HT-29 (cell line): ENCODE measurements at regions not wholly inside any gene's neighbourhood (a gene's known extent, or its start where the extent isn't known, plus 50 kb on each side); places are given as distances from the start of the nearest gene placed in this dataset.
A peak's percentile ranks its signal among the peaks of the same experiment; 100 is the strongest.
"Not testable (repeated sequence)": the region's sequence is repeated elsewhere in the genome, so short reads cannot be mapped to it uniquely, and the experiment has no call there.

Source experiments
- DNase-seq: peaks from one replicate; pipeline ENCODE4 v3.0.0-alpha.2; 2015; ENCODE audit warnings: low spot score

- no peak for DNase-seq
Observed at GRCh38 chr2:221767106-221768012, 195.3 kb upstream of the EPHA4 start.

- DNase-seq: no peak
Observed at GRCh38 chr2:221762496-221762895, 190.4 kb upstream of the EPHA4 start.

- DNase-seq: no peak
Observed at GRCh38 chr2:221761260-221761659, 189.2 kb upstream of the EPHA4 start.

DNA sequence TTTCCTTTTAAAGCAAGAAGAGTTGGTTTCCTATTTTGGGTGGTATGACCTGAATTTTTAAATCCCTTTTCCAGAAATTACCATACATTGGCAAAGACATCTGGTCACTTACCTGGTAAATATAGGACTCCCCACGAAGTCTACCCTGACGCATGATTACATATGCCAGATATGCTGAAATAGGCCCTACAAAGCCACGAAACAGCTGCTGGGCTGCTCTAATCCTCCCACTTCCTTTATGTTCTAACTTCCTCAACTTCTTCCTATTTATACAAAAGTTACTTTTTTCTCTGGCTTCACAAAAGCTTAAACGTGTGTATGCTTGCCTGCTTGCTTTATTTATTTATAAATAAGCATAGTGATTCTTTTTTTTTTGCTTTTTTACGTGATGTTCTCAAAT is 186.0 kb upstream of the EPHA4 start:
- DNase-seq: no peak

GRCh38 chr2:221753401-221753800 is 181.3 kb upstream of the EPHA4 start:
- DNase-seq: no peak

DNA sequence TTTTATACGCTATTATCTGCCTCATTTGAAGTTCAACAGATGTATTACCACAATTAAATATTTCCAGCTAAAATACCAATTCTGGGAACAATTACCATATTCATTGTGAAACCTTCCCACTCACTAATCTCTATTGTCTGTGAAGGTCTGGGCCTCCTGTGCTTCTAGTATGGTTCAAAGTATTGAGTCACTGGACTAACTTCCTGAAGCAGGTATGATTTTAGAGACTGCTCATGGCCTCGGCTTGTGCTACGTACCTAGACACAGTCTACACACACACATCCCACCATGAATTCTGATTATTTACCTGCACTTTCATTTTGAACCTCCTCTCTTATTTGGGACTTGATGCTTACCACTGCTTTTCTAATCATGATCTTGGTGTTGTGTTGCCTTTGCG is 180.7 kb upstream of the EPHA4 start:
- no peak for DNase-seq

DNA sequence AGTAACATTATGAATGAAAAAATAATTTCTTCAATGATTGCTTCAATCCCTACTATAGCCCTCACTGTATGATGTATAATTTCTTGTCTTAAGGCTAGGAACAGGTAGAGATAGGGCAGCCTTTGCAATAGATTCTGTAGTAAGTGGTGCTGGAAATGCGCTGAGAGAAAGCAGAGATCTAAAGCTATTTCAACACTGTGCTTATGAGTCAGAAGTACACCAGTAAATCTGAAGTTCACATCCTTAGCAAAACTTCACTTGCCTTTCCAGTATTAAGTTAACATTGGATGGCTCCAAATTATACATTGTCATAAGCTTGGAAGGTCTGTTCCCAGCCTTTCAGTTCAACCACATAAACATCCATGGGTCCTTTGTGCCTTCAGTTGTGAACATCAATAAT is 178.2 kb upstream of the EPHA4 start:
- DNase-seq: no peak

GRCh38 chr2:221747289-221747972 is 175.3 kb upstream of the EPHA4 start:
- DNase-seq: no peak

GRCh38 chr2:221741496-221742211 is 169.6 kb upstream of the EPHA4 start:
- DNase-seq: no peak

- DNase-seq: peak; percentile 13
Observed at GRCh38 chr2:221731432-221732145, 159.5 kb upstream of the EPHA4 start.

GRCh38 chr2:221726894-221727513 is 154.9 kb upstream of the EPHA4 start:
- no peak for DNase-seq

- DNase-seq: no peak
Observed at GRCh38 chr2:221724631-221725203, 152.6 kb upstream of the EPHA4 start.

GRCh38 chr2:221724117-221724516 is 152.0 kb upstream of the EPHA4 start:
- DNase-seq: not testable (repeated sequence)

- peak; percentile 54 for DNase-seq
Observed at GRCh38 chr2:221716426-221717303, 144.6 kb upstream of the EPHA4 start.

DNA sequence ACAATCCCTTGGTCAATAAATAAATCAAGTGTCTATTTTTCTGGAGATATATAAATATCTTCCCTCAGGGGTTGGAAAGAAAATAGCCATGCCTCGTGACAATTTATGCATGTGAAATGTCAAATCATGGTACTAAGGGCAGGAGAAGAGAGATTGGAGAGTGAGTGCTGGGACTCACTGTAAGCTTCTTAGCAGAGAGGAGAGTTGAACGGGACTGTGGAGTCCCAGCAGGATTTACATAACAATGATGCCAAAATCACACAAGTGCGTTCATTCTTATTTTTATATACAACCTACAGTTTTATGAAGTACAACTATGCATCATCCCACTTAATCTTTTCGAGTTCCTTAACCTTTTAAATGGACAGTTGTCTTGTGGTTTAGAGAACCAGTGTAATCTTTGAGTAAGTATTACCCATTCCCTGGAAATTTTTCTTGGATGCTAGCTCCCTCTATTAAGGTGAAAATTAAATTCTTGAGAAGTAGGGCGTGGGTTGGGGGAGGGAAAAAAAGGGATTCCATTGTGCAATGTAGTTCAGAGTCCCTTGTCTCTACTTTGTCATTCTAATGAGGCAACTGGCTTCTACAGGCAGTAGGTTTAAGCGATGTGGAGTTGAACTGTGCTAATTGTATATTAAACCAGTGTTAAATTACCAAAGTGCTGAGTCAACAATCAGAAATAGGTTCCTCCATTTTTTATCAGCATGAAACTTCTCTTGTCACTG is 143.6 kb upstream of the EPHA4 start:
- peak; percentile 3 for DNase-seq

GRCh38 chr2:221710744-221711143 is 138.6 kb upstream of the EPHA4 start:
- DNase-seq: no peak

DNA sequence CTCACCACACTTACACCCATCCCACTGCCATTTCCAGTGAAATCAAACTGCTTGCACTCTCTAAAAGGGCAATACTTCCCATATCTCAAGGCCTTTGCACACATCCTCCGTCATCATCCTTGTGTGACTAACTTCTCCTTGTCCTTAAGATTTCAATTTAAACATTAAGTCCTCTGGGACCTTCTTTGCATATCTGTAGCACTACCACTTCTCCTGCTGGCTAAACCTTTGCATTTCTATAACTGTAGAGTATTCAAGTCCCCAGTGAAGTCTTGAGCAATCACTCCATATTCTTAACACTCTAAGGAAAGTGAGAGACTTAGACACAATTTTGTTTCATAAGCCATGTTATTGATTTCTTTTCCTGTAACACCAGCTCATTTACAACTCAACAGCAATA is 136.8 kb upstream of the EPHA4 start:
- DNase-seq: no peak

- DNase-seq: no peak
Observed at GRCh38 chr2:221705185-221705877, 133.2 kb upstream of the EPHA4 start.

DNA sequence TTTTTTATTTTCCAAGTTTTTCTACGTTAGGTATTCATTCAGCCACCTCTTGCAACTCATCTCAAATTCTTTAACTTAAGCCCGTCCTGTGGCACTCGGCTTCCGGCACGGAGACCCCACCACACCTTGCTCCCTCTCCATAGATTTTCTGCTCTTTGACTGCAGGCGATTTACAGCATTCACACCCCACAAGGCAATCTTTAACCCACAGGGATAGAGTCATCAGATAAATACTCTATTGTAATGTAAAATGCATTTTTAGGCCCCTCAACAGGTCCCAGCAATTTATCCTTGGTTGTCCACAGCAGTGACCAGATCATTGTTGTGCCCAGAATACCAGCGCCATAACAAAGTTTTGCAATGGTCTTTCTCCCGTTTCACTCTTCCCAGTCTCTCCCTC is 132.3 kb upstream of the EPHA4 start:
- no peak for DNase-seq
